ENCODE measurements at regions not wholly inside any gene's neighbourhood (a gene's known extent, or its start where the extent isn't known, plus 50 kb on each side); places are given as distances from the start of the nearest gene placed in this dataset.

DNA sequence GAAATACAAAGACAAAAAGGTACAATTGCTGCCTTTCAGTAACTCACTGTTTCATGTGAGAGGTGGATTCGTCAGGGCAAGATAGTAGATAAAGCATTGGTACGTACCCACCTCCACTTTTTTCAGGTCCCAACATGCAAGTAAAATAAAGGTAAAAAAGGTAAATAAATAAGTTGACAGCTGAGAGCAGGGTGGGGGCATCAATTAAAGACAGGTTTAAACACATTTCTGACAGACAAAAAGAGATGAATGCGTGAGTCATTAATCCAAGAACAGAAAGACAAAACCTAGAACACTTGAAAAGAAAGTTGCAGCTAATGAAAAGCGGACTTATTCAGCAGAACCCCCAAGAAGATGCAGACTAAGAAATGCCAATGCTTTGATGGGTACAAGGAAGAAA lies 979.6 kb upstream of the CDH2 start:
- DNase-seq (no peak), ATAC-seq (no peak)
- Histone ChIP-seq H3K4me1 (no peaks in the 10 kb centered on the region), H3K27me3 (no peaks in the 10 kb centered on the region), H3K9me3 (no peaks in the 10 kb centered on the region), H3K36me3 (no peaks in the 10 kb centered on the region), H3K4me3 (no peak overlapping the region), H3K27ac (no peak overlapping the region)
- 55% methylated on average over 4 of the region's 4 CpGs for WGBS (ENCODE audit: insufficient coverage, low coverage, low lambda C conversion rate, missing lambda C conversion rate)
- intact Hi-C loops (cut with DNase I): no loop called here
- TF ChIP-seq CTCF (IDR thresholded peaks at IDR 0.05): no peak
- TF ChIP-seq POLR2A (IDR thresholded peaks at IDR 0.05): no peak

- Histone ChIP-seq H3K4me1 (no peaks in the 10 kb centered on the region), H3K4me3 (no peak overlapping the region), H3K36me3 (no peaks in the 10 kb centered on the region), H3K9me3 (no peaks in the 10 kb centered on the region), H3K27me3 (no peaks in the 10 kb centered on the region), H3K27ac (no peak overlapping the region)
- no peak for TF ChIP-seq POLR2A (IDR thresholded peaks at IDR 0.05)
- no peak for TF ChIP-seq CTCF (IDR thresholded peaks at IDR 0.05)
- WGBS (ENCODE audit: insufficient coverage, low coverage, low lambda C conversion rate, missing lambda C conversion rate): 45% methylated on average over 9 of the region's 9 CpGs
- DNase-seq (no peak), ATAC-seq (no peak)
- intact Hi-C loops (cut with DNase I): no loop called here
Observed at GRCh38 chr18:29154758-29155725, 978.1 kb upstream of the CDH2 start.

DNA sequence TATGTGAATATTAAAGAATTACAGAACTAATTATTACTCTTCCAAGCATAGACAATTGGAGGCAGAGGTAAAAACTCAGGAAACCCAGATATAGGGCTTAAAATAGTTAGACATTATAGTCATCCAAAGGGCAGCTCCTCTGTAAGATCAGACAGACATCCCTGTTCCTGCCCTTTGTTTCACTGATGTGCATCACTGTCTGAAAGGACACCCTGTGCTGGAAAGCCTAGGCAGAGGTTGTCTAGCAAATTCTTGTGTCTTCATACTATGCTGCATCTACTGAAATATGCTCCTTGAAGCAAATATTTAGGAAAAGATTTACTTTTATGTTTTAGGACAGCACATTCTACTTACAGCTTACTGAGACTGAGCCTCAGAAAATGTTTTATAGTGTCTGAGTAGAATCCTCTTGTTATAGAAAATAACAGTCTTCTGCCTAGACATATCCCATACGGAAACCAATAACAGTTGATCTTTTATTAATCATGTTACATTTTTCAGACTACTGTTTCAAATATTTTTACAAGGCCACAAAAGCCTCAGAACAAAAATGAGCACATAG lies 977.3 kb upstream of the CDH2 start:
- DNase-seq (no peak), ATAC-seq (no peak)
- no peak for TF ChIP-seq CTCF (IDR thresholded peaks at IDR 0.05)
- TF ChIP-seq POLR2A (IDR thresholded peaks at IDR 0.05): no peak
- no peaks in the 10 kb centered on the region for H3K9me3 ChIP-seq
- 31% methylated on average over 1 of the region's 1 CpG for WGBS (ENCODE audit: insufficient coverage, low coverage, low lambda C conversion rate, missing lambda C conversion rate)
- no peaks in the 10 kb centered on the region for H3K27me3 ChIP-seq
- H3K4me3 ChIP-seq: no peak overlapping the region
- no peak overlapping the region for H3K27ac ChIP-seq
- no peaks in the 10 kb centered on the region for H3K4me1 ChIP-seq
- no peaks in the 10 kb centered on the region for H3K36me3 ChIP-seq
- intact Hi-C loops (cut with DNase I): no loop called here

GRCh38 chr18:29153091-29153490 lies 976.2 kb upstream of the CDH2 start:
- H3K27me3 ChIP-seq: no peaks in the 10 kb centered on the region
- DNase-seq (no peak), ATAC-seq (no peak)
- H3K4me1 ChIP-seq: no peaks in the 10 kb centered on the region
- no peak overlapping the region for H3K27ac ChIP-seq
- no peak overlapping the region for H3K4me3 ChIP-seq
- WGBS (ENCODE audit: insufficient coverage, low coverage, low lambda C conversion rate, missing lambda C conversion rate): 52% methylated on average over 7 of the region's 7 CpGs
- H3K36me3 ChIP-seq: no peaks in the 10 kb centered on the region
- intact Hi-C loops (cut with DNase I): no loop called here
- no peaks in the 10 kb centered on the region for H3K9me3 ChIP-seq
- TF ChIP-seq CTCF (IDR thresholded peaks at IDR 0.05) (no peak), POLR2A (IDR thresholded peaks at IDR 0.05) (no peak)
